HepG2 (cell line): ENCODE measurements at regions not wholly inside any gene's neighbourhood (a gene's known extent, or its start where the extent isn't known, plus 50 kb on each side); places are given as distances from the start of the nearest gene placed in this dataset.

Source experiments
- ATAC-seq: fragments of 200-7000 bp; cut with Tn5 transposase; 3 replicates; pipeline ENCODE4 v1.9.1; 2020; ENCODE audit warnings: mild to moderate bottlenecking, moderate library complexity
- BruUV-seq: library from RNA; stranded (reverse); fragments of 400-500 nt; replicated peaks from 2 replicates; lab custom pipeline; 2021; lab: Mats Ljungman, UMichigan
- CTCF ChIA-PET: fragments of 300-600 bp; formaldehyde crosslinking; extraction: SDS; loops from one replicate; lab custom pipeline; 2021; ENCODE audit warnings: low total read pairs, inconsistent platforms, low intra/inter-chr PET ratio; lab: Yijun Ruan, JAX
- POLR2A ChIA-PET: fragments of 350-600 bp; sonication (Branson Sonifier 250); formaldehyde crosslinking; loops from one replicate; lab custom pipeline; 2020; ENCODE audit warnings: antibody characterized with exemption, inconsistent platforms; lab: Yijun Ruan, JAX
- DNase-seq: peaks from one replicate; pipeline ENCODE4 v3.0.0-alpha.2; 2015; ENCODE audit warnings: low spot score
- FAIRE-seq: peaks from 3 replicates; lab custom pipeline; 2011; peaks lifted over from hg19 to GRCh38; lab: Jason Lieb, UNC
- H2AFZ ChIP-seq: one replicate; pipeline ENCODE4 v1.6.1; 2011; ENCODE audit warnings: low read length, inconsistent platforms
- H3K27ac ChIP-seq: fragments of 300-600 bp; 3 replicates; pipeline ENCODE4 v1.8.0; 2011; ENCODE audit warnings: mixed run types, mild to moderate bottlenecking, mixed read lengths, low read length, inconsistent platforms; ENCODE audit not compliant: insufficient read depth; ENCODE audit errors: extremely low read length
- H3K27me3 ChIP-seq, 2 experiments: fragments of 200-600 bp in 1 of 2; 2 replicates in 1 of 2; 3 replicates in 1 of 2; pipeline versions ENCODE4 v1.6.0 to v1.8.0; 2011; ENCODE audit warnings: low read length in 2 of 2, mild to moderate bottlenecking in 2 of 2, moderate library complexity in 2 of 2, inconsistent platforms in 1 of 2; ENCODE audit not compliant: insufficient read depth in 2 of 2, control insufficient read depth in 1 of 2
- H3K36me3 ChIP-seq, 2 experiments: fragments of 200-600 bp in 1 of 2; replicated peaks in 1 of 2; 2 replicates in 1 of 2; 3 replicates in 1 of 2; pipeline versions ENCODE4 v1.5.1 to v1.8.0; 2011; ENCODE audit warnings: low read length in 2 of 2, inconsistent platforms in 1 of 2; ENCODE audit not compliant: insufficient read depth in 2 of 2, control insufficient read depth in 1 of 2
- H3K4me1 ChIP-seq: 2 replicates; pipeline ENCODE4 v1.5.1; 2012; ENCODE audit warnings: low read length, inconsistent platforms; ENCODE audit not compliant: insufficient read depth
- H3K4me2 ChIP-seq: 2 replicates; pipeline ENCODE4 v1.6.0; 2011; ENCODE audit warnings: low read depth, low read length, inconsistent platforms
- H3K4me3 ChIP-seq, 3 experiments: fragments of 200-600 bp in 1 of 3; sonication (generic), shearing (Covaris generic) in 1 of 3; replicated peaks in 1 of 3; 2 replicates each; pipeline ENCODE4 v1.5.1; 2011 to 2016; ENCODE audit warnings: low read length in 3 of 3, inconsistent platforms in 2 of 3, low read depth in 2 of 3, mild to moderate bottlenecking in 2 of 3, control low read depth in 1 of 3, mixed read lengths in 1 of 3; ENCODE audit not compliant: insufficient read depth in 1 of 3
- H3K79me2 ChIP-seq: one replicate; pipeline ENCODE4 v1.6.1; 2011; ENCODE audit warnings: low read length, inconsistent platforms; ENCODE audit not compliant: insufficient read depth
- H3K9ac ChIP-seq: 2 replicates; pipeline ENCODE4 v1.6.0; 2011; ENCODE audit warnings: mild to moderate bottlenecking, low read depth, low read length, inconsistent platforms; ENCODE audit not compliant: insufficient read depth
- H3K9me3 ChIP-seq: 2 replicates; pipeline ENCODE4 v1.5.1; 2012; ENCODE audit warnings: mild to moderate bottlenecking, low read length
- H4K20me1 ChIP-seq: 2 replicates; pipeline ENCODE4 v1.6.0; 2011; ENCODE audit warnings: inconsistent platforms, mild to moderate bottlenecking, low read length, moderate library complexity; ENCODE audit not compliant: insufficient read depth
- CEBPZ ChIP-seq: IDR thresholded peaks from 2 replicates; pipeline ENCODE4 v1.6.1; 2012; ENCODE audit warnings: low read length, improper control_type of control experiment
- FOXJ3 ChIP-seq: sonication (generic); formaldehyde crosslinking; IDR thresholded peaks from 2 replicates; pipeline ENCODE4 v1.4.0; 2020; ENCODE audit warnings: missing genetic modification reagents, mild to moderate bottlenecking, borderline replicate concordance
- GMEB1 ChIP-seq: sonication (generic); formaldehyde crosslinking; IDR thresholded peaks from 2 replicates; pipeline ENCODE4 v1.5.1; 2020; ENCODE audit warnings: missing genetic modification reagents, mild to moderate bottlenecking, borderline replicate concordance
- HOXA5 ChIP-seq: sonication (generic); formaldehyde crosslinking; IDR thresholded peaks from 2 replicates; pipeline ENCODE4 v1.4.0; 2020; ENCODE audit warnings: missing genetic modification reagents
- ZMYM4 ChIP-seq: sonication (generic); formaldehyde crosslinking; IDR thresholded peaks from 2 replicates; pipeline ENCODE4 v1.8.1; 2023; ENCODE audit warnings: mild to moderate bottlenecking, missing genetic modification reagents
- WGBS: methylation state at CpG from one replicate; pipeline ENCODE4 v1.1.6; 2017; ENCODE audit warnings: low lambda C conversion rate; 5-methylcytosine and 5-hydroxymethylcytosine counted together
- in situ Hi-C: cut with HindIII; loops from 2 replicates; pipeline ENCODE4 v1.10.0; 2017; ENCODE audit warnings: low pct_unique_long_range_greater_than_20kb; ENCODE audit not compliant: extremely low pct_ligation_motif_present
- intact Hi-C: fragments of 100-400 bp; cut with micrococcal nuclease; formaldehyde crosslinking; loops from one replicate; pipeline ENCODE4 v1.10.0; 2022; ENCODE audit not compliant: unreplicated experiment

DNA sequence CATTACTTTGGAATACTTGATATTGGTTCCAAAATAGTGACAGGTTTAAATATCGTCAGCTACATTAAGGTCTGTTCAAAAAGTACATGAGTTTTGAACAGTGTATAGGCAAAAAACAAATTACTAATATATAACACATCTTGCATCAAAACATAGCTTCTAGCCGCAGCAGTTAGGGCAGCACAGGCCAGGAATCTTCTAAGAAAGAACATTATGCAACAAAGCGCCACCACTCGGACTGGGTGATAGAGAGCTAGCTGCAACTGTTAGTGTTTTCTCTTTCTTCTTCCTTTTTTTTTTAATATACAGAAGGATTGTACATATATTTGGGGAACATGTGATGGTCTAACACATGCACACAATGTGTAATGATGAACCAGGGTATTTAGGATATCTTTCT is 504.5 kb downstream of the NR2F1-AS1 start:
- no peaks in the 10 kb centered on the region for H3K9me3 ChIP-seq
- no peak overlapping the region for H2AFZ ChIP-seq
- H3K9ac ChIP-seq, result no peak overlapping the region
- intact Hi-C loops (loop anchor here (5.0 to 10.0 kb wide), 2 partner anchors 171 to 828 kb away; no protein-coding TSS in a partner anchor), in situ Hi-C loops (no loop called here)
- H3K79me2 ChIP-seq, result no peaks in the 10 kb centered on the region
- H4K20me1 ChIP-seq, result no peaks in the 10 kb centered on the region
- BruUV-seq, result no TSS peak
- ChIA-PET CTCF (no interaction called here), POLR2A (no interaction called here)
- ATAC-seq (no peak), DNase-seq (no peak), FAIRE-seq (no peak)
- H3K27me3 ChIP-seq, result no peaks in the 10 kb centered on the region
- TF ChIP-seq CEBPZ (no peak), ZMYM4 (CRISPR knock-in tag) (no peak), HOXA5 (CRISPR knock-in tag) (no peak), GMEB1 (CRISPR knock-in tag) (no peak), FOXJ3 (CRISPR knock-in tag) (no peak)
- no peak overlapping the region for H3K4me3 ChIP-seq
- H3K4me2 ChIP-seq, result no peak overlapping the region
- no peak overlapping the region for H3K27ac ChIP-seq
- WGBS, result 98% methylated on average over 4 of the region's 4 CpGs
- H3K36me3 ChIP-seq, result no peaks in the 10 kb centered on the region
- H3K4me1 ChIP-seq, result peaks cover 37% of the 10 kb centered on the region
